ENCODE measurements at regions not wholly inside any gene's neighbourhood (a gene's known extent, or its start where the extent isn't known, plus 50 kb on each side); places are given as distances from the start of the nearest gene placed in this dataset.

- WGBS (ENCODE audit: low lambda C conversion rate): 42% methylated on average over 3 of the region's 3 CpGs
- Histone ChIP-seq H3K4me1 (ENCODE audit: control insufficient read depth in 1 of 2, insufficient read depth in 2 of 2, low read depth in 1 of 2, low read length in 1 of 2) (peaks cover 0 to 9% of the 10 kb centered on the region in 2 experiments; a peak in 2 of 4 replicates), H3K9me2 (no peaks in the 10 kb centered on the region), H3K4me2 (no peak overlapping the region), H3K36me3 (replicated peaks in 1 of 2; ENCODE audit: control insufficient read depth in 1 of 2, insufficient read depth in 2 of 2, low read length in 1 of 2) (no peaks in the 10 kb centered on the region), H3K9ac (no peak overlapping the region), H3K27me3 (ENCODE audit: insufficient read depth) (no peaks in the 10 kb centered on the region), H4K20me1 (ENCODE audit: insufficient read depth) (no peaks in the 10 kb centered on the region), H3K27ac (ENCODE audit: low read depth in 2 of 2, low read length in 1 of 2) (no peak overlapping the region), H3K9me3 (no peaks in the 10 kb centered on the region), H2AFZ (ENCODE audit: low read depth) (no peak overlapping the region), H3K4me3 (ENCODE audit: low read depth in 2 of 2, low read length in 1 of 2) (no peak overlapping the region), H3K79me2 (ENCODE audit: insufficient read depth) (no peaks in the 10 kb centered on the region), H3F3A (replicated peaks; ENCODE audit: insufficient read depth) (no peaks in the 10 kb centered on the region)
- ChIA-PET POLR2A (no interaction called here), CTCF (interaction anchor here (1.0 to 1.5 kb wide), 4 partner anchors 15 to 99 kb away, joined by 3 to 4 read pairs (median 4); partner anchors contain the start of gene HK2)
- TF ChIP-seq GATA2 (CRISPR knock-in tag; IDR thresholded peaks at IDR 0.05): no peak
- TF ChIP-seq SIN3A (IDR thresholded peaks at IDR 0.05; ENCODE audit: borderline replicate concordance, low read depth, low read length): no peak
- no peak; the same call in 1 of the 2 replicates for TF ChIP-seq SMC3 (IDR thresholded peaks at IDR 0.05; ENCODE audit: low read depth, low read length)
- no peak for TF ChIP-seq FOXJ3 (CRISPR knock-in tag; IDR thresholded peaks at IDR 0.05)
- no peak for TF ChIP-seq JUND (IDR thresholded peaks at IDR 0.05)
- no peak for TF ChIP-seq EZH2phosphoT487 (IDR thresholded peaks at IDR 0.05; ENCODE audit: borderline replicate concordance, low read depth)
- no peak for TF ChIP-seq MXI1 (IDR thresholded peaks at IDR 0.05; ENCODE audit: low read depth, low read length)
- TF ChIP-seq EP300 (IDR thresholded peaks at IDR 0.05; ENCODE audit: borderline replicate concordance in 1 of 2, low read depth in 1 of 2, low read length in 1 of 2): no peak
- no peak for TF ChIP-seq NFIC (IDR thresholded peaks at IDR 0.05; ENCODE audit: borderline replicate concordance)
- no peak for TF ChIP-seq RXRA (IDR thresholded peaks at IDR 0.05; ENCODE audit: borderline replicate concordance, low read depth)
- TF ChIP-seq RCOR1 (IDR thresholded peaks at IDR 0.05; ENCODE audit: low read length): no peak
- TF ChIP-seq RFX5 (IDR thresholded peaks at IDR 0.05; ENCODE audit: low read length): no peak
- peak; percentile 58 for TF ChIP-seq RAD21 (IDR thresholded peaks at IDR 0.05; ENCODE audit: low read length)
- TF ChIP-seq CTCF (IDR thresholded peaks at IDR 0.05): peak; percentile 14
- TF ChIP-seq TAF1 (IDR thresholded peaks at IDR 0.05; ENCODE audit: borderline replicate concordance, low read depth, low read length): no peak
- no peak for TF ChIP-seq TEAD4 (IDR thresholded peaks at IDR 0.05; ENCODE audit: borderline replicate concordance, insufficient read depth)
- TF ChIP-seq YY1 (IDR thresholded peaks at IDR 0.05; ENCODE audit: low read depth): no peak
- no peak for DNase-seq
Observed at GRCh38 chr2:74762789-74763188, 71.1 kb upstream of the HK2 start.

- no peak overlapping the region for H3K4me3 ChIP-seq (ENCODE audit: low read depth in 2 of 2, low read length in 1 of 2)
- H2AFZ ChIP-seq (ENCODE audit: low read depth): no peak overlapping the region
- no peaks in the 10 kb centered on the region for H3K9me3 ChIP-seq
- H3K4me1 ChIP-seq (ENCODE audit: control insufficient read depth in 1 of 2, insufficient read depth in 2 of 2, low read depth in 1 of 2, low read length in 1 of 2): peaks cover 3 to 13% of the 10 kb centered on the region in 2 experiments; a peak in 2 of 4 replicates
- no peaks in the 10 kb centered on the region for H3F3A ChIP-seq (replicated peaks; ENCODE audit: insufficient read depth)
- H3K36me3 ChIP-seq (replicated peaks in 1 of 2; ENCODE audit: control insufficient read depth in 1 of 2, insufficient read depth in 2 of 2, low read length in 1 of 2): no peaks in the 10 kb centered on the region
- POLR2A ChIA-PET: no interaction called here
- H4K20me1 ChIP-seq (ENCODE audit: insufficient read depth): no peaks in the 10 kb centered on the region
- CTCF ChIA-PET: interaction anchor here (1.1 to 2.5 kb wide), 4 partner anchors 14 to 112 kb away, joined by 3 to 8 read pairs (median 4); partner anchors contain the start of gene HK2
- no peak for DNase-seq
- H3K9ac ChIP-seq: no peak overlapping the region
- no peak overlapping the region; a peak in 1 of 4 replicates for H3K27ac ChIP-seq (ENCODE audit: low read depth in 2 of 2, low read length in 1 of 2)
- no peak overlapping the region for H3K4me2 ChIP-seq
- H3K79me2 ChIP-seq (ENCODE audit: insufficient read depth): no peaks in the 10 kb centered on the region
- H3K9me2 ChIP-seq: no peaks in the 10 kb centered on the region
- no peaks in the 10 kb centered on the region for H3K27me3 ChIP-seq (ENCODE audit: insufficient read depth)
- TF ChIP-seq GABPA (IDR thresholded peaks at IDR 0.05; ENCODE audit: low read depth): no peak
- no peak for TF ChIP-seq MEF2A (IDR thresholded peaks at IDR 0.05; ENCODE audit: borderline replicate concordance, low read depth)
- no peak for TF ChIP-seq GATA2 (CRISPR knock-in tag; IDR thresholded peaks at IDR 0.05)
- TF ChIP-seq USF1 (IDR thresholded peaks at IDR 0.05; ENCODE audit: borderline replicate concordance, low read depth): no peak
- no peak for TF ChIP-seq EP300 (IDR thresholded peaks at IDR 0.05; ENCODE audit: borderline replicate concordance in 1 of 2, low read depth in 1 of 2, low read length in 1 of 2)
- TF ChIP-seq RAD21 (IDR thresholded peaks at IDR 0.05; ENCODE audit: low read length): no peak
- TF ChIP-seq FOXM1 (IDR thresholded peaks at IDR 0.05; ENCODE audit: low read depth): no peak
- TF ChIP-seq CHD2 (IDR thresholded peaks at IDR 0.05; ENCODE audit: low read length, partially characterized antibody): no peak
- TF ChIP-seq REST (IDR thresholded peaks at IDR 0.05; ENCODE audit: low read depth, low read length): no peak
- TF ChIP-seq ELF1 (IDR thresholded peaks at IDR 0.05): no peak
Observed at GRCh38 chr2:74763962-74764428, 69.9 kb upstream of the HK2 start.

Measured in SK-N-SH (cell line).